DMS153 treated with DMSO at 0.1 percent for 48 hours (cell line): ENCODE measurements at regions not wholly inside any gene's neighbourhood (a gene's known extent, or its start where the extent isn't known, plus 50 kb on each side); places are given as distances from the start of the nearest gene placed in this dataset.
"Not testable (repeated sequence)": the region's sequence is repeated elsewhere in the genome, so short reads cannot be mapped to it uniquely, and the experiment has no call there.

Source experiments
- DNase-seq: peaks from one replicate; lab custom pipeline; 2025; ENCODE audit not compliant: unreplicated experiment; lab: John Stamatoyannopoulos, UW

DNA sequence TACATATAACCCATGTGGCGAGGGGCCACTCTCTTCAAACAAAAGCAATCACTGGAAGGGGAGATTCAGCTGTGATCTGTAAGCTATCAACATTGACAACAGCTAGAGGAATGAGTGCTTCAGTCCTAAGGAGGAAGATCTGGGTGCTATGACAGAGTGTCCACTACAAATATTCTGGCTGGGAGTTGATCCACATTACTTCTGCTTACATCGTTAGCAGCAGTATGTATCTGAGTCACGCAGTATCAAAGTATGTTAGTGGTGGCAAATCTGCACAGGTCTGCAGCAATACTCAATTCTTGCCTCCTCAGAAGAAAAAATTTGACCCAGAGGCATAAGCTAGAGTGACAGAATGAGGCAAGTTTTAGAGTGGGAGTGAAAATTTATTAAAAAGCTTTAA, 267.0 kb downstream of the PTH2R start:
- DNase-seq: no peak

DNA sequence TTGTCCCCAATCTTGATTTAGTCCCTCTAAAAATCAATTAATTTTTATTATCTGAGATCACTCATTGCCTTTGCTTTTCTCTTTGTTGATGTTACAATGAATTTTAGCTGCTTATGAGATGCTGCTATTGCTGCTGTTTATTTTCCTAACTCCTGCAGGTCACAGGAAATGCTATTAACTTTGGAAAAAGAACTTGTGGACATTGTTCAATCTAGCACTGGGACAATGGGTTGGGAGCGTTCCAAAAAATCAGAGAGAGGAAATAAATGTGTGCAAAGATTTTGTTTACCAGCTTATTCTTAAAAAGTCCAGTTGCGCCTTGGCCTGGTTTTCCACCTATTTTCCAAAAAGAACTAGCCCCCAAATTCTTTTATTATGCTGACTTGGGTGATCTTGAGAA, 268.3 kb downstream of the PTH2R start:
- no peak for DNase-seq

DNA sequence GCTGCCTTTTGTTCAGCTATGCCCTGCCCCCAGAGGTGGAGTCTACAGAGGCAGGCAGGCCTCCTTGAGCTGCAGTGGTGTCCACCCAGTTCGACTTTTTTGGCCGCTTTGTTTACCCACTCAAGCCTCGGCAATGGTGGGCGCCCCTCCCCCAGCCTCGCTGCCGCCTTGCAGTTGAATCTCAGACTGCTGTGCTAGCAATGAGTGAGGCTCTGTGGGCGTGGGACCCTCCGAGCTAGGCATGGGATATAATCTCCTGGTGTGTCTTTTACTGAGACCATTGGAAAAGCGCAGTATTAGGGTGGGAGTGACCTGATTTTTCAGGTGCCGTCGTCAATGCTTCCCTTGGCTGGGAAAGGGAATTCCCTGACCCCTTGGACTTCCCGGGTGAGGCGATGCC, 279.3 kb downstream of the PTH2R start:
- DNase-seq: not testable (repeated sequence)

DNA sequence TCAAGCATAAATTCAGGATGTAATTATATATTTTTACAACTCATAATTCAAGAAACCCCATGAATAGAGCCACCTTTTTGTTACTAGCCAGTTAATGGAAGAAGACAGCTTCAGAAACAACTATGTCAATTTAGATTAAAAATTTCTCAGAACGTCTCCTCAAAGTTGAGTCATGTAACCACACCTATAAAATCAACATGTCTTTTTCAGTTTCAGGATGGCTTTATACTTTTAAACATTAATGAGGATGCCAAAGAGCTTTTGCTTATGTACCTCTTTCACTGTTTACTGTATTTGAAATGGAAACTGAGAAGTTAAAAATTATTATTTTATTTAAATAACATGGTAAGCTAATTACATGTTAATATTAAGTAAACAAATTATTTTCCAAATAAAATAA, 280.1 kb downstream of the PTH2R start:
- DNase-seq: no peak

DNA sequence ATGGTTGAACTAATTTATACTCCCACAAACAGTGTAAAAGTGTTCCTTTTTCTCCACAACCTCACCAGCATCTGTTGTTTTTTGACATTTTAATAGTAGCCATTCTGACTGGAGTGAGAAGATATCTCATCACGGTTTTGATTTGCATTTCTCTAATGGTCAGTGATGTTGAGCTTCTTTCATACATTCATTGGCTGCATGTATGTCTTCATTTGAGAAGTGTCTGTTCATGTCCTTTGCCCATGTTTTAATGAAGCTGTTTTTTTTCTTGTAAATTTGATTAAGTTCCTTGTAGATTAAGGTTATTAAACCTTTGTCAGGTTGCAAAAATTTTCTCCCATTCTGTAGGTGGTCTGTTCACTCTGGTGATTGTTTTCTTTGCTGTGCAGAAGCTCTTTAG, 281.1 kb downstream of the PTH2R start:
- DNase-seq: not testable (repeated sequence)

DNA sequence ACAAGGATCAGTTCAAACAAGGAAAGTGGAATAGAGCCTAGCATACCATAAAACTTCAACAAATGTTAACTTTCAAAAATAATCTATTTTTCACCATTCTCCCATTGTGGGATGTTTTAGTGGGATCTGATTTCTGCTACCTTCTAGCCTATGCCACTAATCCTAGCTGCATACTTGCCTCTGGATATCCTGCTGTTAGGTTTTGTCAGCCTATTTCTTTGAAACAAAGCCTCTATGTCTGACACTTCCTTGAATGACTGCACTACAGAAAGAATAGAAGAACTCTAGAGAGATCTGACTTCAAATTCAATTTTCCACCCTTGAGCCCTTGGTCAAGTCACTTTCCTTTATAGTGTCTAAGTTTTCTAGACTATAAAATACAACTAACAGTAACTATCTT, 291.5 kb downstream of the PTH2R start:
- DNase-seq: no peak

DNA sequence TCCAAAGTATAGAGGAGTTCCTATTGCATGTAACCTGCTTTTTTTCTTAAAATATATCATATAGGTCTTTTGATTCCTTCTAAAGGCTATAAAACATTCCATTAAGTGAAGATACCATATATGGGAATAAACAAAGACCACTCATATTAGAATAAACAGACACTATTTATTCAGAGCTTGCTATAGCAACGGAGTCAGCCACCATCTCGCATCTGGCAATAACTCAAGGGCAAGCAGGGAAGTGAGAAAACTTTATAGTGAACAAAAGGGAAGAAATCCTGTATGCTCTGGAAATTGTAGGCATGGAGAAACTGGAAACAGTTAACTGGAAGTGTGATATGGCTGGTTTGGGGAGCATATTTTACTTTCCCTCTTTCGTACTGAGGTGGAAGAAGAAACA, 301.9 kb downstream of the PTH2R start:
- no peak for DNase-seq

DNA sequence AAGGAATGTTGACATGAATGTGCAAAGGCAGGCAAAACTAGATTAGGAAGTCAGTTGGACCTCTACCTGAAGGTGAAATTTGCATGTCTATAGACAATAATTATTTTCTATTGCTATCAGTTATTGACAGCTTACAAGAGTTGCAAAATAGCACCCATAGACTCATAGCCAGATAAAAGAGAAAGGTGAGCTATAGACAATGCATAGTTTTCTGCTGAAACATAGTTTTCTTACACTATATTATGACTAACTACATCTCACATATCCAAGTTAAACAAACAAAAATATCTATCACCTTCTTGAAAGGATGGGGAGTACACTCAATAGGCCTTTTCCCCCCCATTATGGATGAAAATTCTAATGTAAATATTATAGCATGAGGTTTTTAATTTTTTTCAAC, 305.0 kb downstream of the PTH2R start:
- no peak for DNase-seq

DNA sequence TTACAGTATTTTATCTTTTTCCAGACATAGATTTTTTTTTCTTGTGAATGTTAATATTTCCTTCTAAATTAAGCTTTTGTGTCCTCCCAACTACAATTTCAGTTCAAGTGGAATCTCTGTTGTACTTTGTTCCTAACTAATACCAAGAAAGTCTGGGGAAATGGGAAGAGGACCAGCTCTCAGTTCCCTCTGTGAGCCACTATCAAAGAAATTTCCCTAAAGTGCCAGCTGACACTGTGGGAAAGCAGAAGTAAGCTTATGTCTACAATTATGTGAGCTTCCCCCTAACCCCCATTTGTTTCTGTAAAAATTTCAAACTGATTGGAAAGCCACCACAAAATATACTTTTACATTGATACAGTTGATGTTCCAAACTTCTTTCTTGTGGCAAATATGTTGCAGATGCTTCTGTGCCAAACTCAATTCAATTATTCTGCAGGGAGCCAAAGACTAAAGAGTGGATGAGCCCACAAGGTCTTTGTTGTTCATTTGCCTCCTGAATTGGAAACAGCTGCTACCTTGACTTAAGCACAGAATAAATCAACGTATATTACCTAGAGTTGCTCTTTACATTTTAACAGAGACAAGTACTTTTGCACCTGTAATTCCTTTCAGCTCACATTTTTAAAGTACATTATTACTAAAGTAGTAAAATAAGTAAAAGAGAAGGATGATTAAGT, 306.6 kb downstream of the PTH2R start:
- no peak for DNase-seq

DNA sequence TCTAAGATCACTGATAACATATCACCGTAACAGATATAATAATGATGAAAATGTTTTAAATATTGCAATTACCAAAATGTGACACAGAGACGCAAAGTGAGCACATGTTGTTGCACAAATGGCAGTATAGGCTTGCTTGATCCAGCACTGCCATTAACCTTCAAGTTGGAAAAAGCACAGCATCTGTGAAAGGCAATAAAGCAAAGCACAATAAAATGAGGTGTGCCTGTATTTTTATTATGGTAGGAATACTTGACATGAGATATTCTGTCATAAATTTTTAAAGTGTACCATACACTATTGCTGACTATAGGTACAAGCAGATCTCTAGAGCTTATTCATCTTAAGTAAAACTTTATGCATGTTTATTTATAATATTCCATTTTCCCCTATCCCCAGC, 312.2 kb downstream of the PTH2R start:
- no peak for DNase-seq

DNA sequence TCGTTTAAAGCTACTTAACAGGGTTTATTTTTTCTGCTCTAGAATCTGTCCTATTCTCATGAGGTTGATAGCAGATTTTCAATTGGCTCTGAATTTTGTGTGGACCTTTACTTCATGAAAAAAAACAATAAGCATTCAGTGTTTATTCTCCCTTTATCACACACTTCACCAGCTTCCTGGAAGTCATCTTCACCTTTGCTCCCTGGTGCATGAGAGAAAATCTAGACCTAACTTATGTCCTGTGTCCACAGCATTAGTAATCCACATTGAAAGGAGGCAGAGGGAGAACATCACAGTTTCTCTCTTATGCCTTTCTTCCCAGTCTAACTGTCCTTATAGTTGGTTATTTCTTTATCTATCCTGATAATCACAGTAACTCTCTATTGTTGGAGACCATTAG, 316.1 kb downstream of the PTH2R start:
- DNase-seq: no peak

DNA sequence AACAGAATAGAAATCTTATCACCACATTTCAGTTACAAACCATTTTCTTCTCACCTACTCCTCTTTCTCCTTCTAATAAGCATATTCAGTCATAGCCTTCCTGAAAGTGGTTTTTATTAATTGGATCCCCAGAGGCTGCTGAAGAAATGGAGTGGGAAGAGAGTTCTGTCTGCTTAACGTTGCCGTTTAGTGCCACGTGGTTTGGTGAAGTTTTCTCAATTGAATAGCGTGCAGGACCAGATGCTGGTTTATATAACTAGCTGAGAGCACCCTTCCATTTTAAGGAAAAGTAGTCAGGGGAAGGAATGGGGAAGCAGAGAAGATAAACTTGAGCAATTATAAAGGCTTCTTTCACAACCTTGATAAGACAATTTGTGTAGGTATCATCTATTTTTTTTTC, 318.7 kb downstream of the PTH2R start:
- DNase-seq: no peak

DNA sequence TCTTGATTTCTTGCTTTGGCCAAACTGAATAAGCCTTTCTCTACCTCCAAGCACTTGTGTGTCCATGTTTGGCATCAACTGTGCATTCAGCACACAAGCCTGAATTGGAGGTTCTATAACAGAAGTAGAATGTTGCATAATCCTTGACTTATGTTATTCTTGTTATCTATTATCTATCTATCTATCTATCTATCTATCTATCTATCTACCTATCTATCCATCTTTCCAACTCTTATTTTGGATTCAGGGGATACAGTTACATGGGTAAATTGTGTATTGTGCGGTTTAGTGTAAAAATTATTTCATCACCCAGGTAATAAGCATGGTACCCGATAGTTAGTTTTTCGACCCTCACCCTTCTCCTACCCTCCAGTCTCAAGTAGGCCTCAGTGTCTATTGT, 319.6 kb downstream of the PTH2R start:
- DNase-seq: no peak

DNA sequence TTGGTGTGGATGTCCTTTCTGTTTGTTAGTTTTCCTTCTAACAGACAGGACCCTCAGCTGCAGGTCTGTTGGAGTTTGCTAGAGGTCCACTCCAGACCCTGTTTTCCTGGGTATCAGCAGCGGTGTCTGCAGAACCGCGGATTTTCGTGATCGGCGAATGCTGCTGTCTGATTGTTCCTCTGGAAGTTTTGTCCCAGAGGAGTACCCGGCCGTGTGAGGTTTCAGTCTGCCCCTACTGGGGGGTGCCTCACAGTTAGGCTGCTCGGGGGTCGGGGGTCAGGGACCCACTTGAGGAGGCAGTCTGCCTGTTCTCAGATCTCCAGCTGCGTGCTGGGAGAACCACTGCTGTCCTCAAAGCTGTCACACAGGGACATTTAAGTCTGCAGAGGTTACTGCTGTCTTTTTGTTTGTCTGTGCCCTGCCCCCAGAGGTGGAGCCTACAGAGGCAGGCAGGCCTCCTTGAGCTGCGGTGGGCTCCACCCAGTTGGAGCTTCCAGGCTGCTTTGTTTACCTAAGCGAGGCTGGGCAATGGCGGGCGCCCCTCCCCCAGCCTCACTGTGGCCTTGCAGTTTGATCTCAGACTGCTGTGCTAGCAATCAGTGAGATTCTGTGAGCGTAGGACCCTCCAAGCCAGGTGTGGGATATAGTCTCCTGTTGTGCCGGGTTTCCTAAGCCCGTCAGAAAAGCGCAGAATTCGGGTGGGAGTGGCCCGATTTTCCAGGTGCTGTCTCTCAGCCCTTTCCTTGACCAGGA, 345.2 kb downstream of the PTH2R start:
- DNase-seq: not testable (repeated sequence)

DNA sequence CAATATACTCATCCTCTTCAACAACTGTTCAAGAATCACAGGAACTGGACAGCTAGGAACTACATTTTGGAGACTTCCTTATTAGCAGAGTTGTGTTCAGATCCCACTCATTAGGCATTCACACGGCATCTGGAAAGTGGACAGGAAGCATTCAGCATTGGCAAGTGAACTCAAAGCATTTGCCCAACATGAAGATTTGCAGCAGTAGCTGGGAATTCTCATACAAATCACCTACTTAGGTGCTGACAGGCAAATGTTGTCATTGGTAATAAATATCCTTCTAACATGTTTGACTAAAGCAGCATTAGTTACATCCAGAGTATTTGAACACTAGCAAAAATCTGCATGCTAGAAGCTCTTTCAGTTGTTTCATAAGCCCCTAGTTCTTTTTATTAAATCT, 350.8 kb downstream of the PTH2R start:
- DNase-seq: no peak

DNA sequence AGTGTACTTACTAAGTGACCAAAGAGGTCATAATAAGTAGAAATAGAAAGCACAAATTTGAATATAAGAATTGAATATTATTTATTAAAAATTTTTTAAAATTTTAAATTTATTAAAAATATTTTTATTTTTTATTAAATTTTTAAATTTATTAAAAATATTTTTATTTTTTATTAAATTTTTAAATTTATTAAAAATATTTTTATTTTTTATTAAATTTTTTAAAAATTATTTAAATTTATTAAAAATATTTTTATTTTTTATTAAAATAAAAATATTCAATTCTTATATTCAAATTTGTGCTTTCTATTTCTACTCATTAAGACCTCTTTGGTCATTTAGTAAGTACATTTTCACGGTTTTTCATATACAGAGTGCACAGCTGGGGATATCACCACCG, 366.5 kb downstream of the PTH2R start:
- not testable (repeated sequence) for DNase-seq

DNA sequence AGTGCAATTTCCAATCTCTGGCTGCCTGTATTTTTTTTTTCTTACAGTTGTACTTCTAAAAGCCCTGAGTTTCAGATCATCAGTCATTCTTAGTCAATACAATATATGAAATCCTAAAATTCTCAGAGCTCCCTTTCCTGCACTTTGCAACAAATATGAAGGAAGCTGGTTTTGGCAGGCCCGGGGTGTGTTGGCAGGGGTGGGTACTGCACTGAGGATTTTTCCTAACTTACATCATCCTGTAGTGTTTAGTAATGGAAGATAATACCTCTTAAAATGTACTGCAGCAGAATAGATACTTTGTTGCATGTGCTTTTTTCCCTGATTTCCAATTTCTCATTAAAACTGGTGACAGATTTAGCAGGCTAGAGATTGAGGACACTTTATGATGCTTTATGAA, 374.6 kb downstream of the PTH2R start:
- no peak for DNase-seq

DNA sequence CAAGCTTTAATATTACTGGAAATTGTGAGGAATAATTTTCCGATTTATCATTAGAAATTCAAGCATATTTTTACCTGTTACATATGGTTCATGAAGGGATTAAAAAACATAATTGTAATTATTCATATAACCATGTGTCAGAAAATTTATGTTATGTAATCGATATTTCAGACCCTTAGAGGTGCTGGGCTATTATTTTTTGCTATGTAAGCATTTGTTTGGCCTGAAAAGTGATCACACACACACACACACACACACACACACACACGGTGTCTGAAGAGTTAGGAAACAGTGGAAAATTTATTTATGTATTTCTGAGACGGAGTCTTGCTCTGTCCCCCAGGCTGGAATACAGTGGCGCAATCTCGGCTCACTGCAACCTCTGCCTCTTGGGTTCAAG, 375.5 kb downstream of the PTH2R start:
- no peak for DNase-seq

DNA sequence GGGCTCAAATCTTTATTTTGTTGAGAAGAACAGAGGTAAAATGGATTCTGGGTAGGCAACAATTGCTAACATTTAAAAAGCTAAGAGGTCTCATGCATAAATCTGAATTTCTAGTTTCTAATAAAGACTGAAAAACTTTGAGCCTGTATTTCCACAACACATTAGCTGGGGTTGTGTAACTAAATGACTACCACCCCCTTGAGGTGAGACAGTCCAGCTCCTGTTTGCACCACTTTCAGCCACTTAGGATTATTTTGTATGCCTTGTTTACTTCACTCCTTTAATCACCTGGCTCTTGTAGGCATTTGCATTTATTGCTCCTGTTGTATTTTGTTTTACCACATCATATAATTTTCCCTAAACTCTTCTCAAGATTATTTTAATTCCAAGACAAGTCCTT, 376.6 kb downstream of the PTH2R start:
- no peak for DNase-seq

DNA sequence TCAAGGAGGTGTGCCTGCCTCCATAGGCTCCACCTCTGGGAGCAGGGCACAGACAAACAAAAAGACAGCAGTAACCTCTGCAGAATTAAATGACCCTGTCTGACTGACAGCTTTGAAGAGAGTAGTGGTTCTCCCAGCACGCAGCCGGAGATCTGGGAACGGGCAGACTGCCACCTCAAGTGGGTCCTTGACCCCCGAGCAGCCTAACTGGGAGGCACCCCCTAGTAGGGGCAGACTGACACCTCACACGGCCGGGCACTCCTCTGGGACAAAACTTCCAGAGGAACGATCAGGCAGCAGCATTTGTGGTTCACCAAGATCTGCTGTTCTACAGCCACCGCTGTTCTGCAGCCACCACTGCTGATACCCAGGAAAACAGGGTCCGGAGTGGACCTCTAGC, 378.2 kb downstream of the PTH2R start:
- DNase-seq: not testable (repeated sequence)

DNA sequence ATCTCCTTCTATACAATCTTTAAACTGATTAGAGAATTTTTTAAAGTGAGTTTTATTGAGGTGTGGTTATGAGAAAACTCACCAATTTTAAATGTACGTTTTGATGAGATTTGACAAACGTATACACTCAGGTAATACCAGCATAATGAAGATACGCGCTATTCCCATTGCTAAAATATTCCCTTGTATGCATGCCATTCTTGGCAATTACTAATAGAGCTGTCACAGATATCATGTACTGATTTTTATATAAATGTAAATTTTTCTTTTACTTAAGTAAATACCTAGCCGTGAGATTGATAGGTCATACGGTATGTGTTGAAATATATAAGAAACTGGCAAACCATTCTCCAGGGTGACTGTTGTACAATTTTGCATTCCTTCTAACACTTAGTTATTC, 384.7 kb downstream of the PTH2R start:
- DNase-seq: no peak

DNA sequence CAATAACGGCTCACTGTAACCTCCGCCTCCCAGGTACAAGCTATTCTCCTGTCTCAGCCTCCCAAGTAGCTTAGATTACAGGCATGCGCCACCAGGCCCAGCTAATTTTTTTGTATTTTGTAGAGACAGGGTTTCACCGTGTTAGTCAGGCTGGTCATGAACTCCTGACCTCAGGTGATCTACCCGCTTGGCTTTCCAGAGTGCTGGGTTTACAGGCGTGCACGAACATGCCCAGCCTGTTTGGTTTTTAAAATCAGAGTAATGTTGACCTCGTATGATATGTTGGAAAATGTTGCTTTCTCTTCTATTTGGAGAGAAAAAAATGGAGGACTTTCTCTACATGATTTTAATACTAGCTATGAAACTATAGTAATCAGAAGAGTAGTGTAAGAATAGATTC, 386.2 kb downstream of the PTH2R start:
- no peak for DNase-seq

DNA sequence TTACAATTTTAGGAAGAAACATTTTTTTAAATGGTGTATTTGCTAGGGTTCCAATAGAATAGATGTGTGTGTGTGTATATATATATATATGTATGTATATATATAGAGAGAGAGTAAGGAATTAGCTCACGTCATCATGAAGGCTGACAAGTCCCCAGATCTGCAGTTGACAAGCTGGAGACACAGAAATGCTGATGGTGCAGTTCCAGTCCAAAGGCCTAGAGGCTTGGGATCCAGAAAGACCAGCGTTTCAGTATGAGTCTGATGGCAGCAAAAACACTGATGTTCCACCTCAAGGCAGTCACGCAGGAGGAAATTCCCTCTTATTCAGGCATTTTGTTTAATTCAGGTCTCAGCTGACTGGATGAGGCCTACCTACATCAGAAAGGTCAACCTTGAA, 386.8 kb downstream of the PTH2R start:
- DNase-seq: no peak
